ENCODE measurements at regions not wholly inside any gene's neighbourhood (a gene's known extent, or its start where the extent isn't known, plus 50 kb on each side); places are given as distances from the start of the nearest gene placed in this dataset.

DNA sequence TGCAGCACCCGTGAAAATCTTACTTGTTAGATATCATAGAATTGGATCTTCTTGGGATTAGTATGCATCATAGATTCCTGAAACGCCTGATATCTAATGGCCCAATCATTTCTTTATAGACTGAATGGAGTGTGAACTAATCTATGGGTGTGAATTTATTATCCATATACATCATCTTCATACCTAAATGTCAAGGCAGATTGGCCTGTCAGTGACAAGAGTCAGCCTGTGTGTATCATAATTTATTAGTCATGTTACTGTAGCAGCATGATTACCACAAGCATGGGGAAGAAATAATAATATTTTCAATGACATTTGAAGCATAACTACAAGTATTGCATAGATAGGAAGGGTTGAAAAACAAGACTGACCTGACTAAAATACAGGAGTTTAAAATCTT, 235.8 kb downstream of the RAP2B start:
- TF ChIP-seq POLR2A (IDR thresholded peaks at IDR 0.05; ENCODE audit: low read depth, low read length) (no peak), POLR2AphosphoS2 (IDR thresholded peaks at IDR 0.05; ENCODE audit: low read depth, low read length) (no peak), ATF3 (IDR thresholded peaks at IDR 0.05; ENCODE audit: borderline replicate concordance, extremely low read depth, low read depth, low read length) (no peak)
- TF ChIP-seq, protein P1, sequence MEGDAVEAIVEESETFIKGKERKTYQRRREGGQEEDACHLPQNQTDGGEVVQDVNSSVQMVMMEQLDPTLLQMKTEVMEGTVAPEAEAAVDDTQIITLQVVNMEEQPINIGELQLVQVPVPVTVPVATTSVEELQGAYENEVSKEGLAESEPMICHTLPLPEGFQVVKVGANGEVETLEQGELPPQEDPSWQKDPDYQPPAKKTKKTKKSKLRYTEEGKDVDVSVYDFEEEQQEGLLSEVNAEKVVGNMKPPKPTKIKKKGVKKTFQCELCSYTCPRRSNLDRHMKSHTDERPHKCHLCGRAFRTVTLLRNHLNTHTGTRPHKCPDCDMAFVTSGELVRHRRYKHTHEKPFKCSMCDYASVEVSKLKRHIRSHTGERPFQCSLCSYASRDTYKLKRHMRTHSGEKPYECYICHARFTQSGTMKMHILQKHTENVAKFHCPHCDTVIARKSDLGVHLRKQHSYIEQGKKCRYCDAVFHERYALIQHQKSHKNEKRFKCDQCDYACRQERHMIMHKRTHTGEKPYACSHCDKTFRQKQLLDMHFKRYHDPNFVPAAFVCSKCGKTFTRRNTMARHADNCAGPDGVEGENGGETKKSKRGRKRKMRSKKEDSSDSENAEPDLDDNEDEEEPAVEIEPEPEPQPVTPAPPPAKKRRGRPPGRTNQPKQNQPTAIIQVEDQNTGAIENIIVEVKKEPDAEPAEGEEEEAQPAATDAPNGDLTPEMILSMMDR (IDR thresholded peaks at IDR 0.05 in 2 of 3, conservative IDR thresholded peaks at IDR 0.05 in 1 of 3; ENCODE audit: control insufficient read depth in 2 of 3, extremely low read depth in 1 of 3, insufficient read depth in 1 of 3, low read depth in 3 of 3, low read length in 3 of 3): no peak

Measured in GM12878 (cell line).